ENCODE measurements at regions not wholly inside any gene's neighbourhood (a gene's known extent, or its start where the extent isn't known, plus 50 kb on each side); places are given as distances from the start of the nearest gene placed in this dataset.
"Not testable (repeated sequence)": the region's sequence is repeated elsewhere in the genome, so short reads cannot be mapped to it uniquely, and the experiment has no call there.

- DNase-seq = no peak
Observed at GRCh38 chr4:164524789-164525188, 229.1 kb upstream of the SMIM31 start.

GRCh38 chr4:164526933-164527583 is 226.9 kb upstream of the SMIM31 start:
- DNase-seq = no peak

GRCh38 chr4:164529058-164529457 is 224.9 kb upstream of the SMIM31 start:
- DNase-seq = no peak

GRCh38 chr4:164529486-164529885 is 224.4 kb upstream of the SMIM31 start:
- DNase-seq = no peak

GRCh38 chr4:164531336-164531735 is 222.6 kb upstream of the SMIM31 start:
- DNase-seq = no peak

GRCh38 chr4:164536814-164537213 is 217.1 kb upstream of the SMIM31 start:
- DNase-seq = no peak

- DNase-seq = no peak
Observed at GRCh38 chr4:164538097-164538496, 215.8 kb upstream of the SMIM31 start.

- no peak for DNase-seq
Observed at GRCh38 chr4:164540987-164541386, 212.9 kb upstream of the SMIM31 start.

GRCh38 chr4:164542431-164542830 is 211.5 kb upstream of the SMIM31 start:
- DNase-seq = no peak

- DNase-seq = no peak
Observed at GRCh38 chr4:164550989-164551712, 202.8 kb upstream of the SMIM31 start.

- DNase-seq = no peak
Observed at GRCh38 chr4:164551713-164552040, 202.3 kb upstream of the SMIM31 start.

GRCh38 chr4:164571593-164572390 is 182.1 kb upstream of the SMIM31 start:
- no peak for DNase-seq

GRCh38 chr4:164572877-164573279 is 181.1 kb upstream of the SMIM31 start:
- DNase-seq = no peak

GRCh38 chr4:164575861-164576260 is 178.1 kb upstream of the SMIM31 start:
- DNase-seq = no peak

GRCh38 chr4:164579270-164579942 is 174.5 kb upstream of the SMIM31 start:
- no peak for DNase-seq

GRCh38 chr4:164591666-164592065 is 162.3 kb upstream of the SMIM31 start:
- DNase-seq = no peak

GRCh38 chr4:164595751-164596150 is 158.2 kb upstream of the SMIM31 start:
- no peak for DNase-seq

GRCh38 chr4:164596318-164596878 is 157.5 kb upstream of the SMIM31 start:
- no peak for DNase-seq

- DNase-seq = no peak
Observed at GRCh38 chr4:164596927-164597326, 157.0 kb upstream of the SMIM31 start.

- no peak for DNase-seq
Observed at GRCh38 chr4:164601653-164602052, 152.3 kb upstream of the SMIM31 start.

GRCh38 chr4:164605791-164606190 is 148.1 kb upstream of the SMIM31 start:
- not testable (repeated sequence) for DNase-seq

- no peak for DNase-seq
Observed at GRCh38 chr4:164606478-164606877, 147.5 kb upstream of the SMIM31 start.

- DNase-seq = no peak
Observed at GRCh38 chr4:164613256-164613655, 140.7 kb upstream of the SMIM31 start.
